GM18873 (cell line): ENCODE measurements at regions not wholly inside any gene's neighbourhood (a gene's known extent, or its start where the extent isn't known, plus 50 kb on each side); places are given as distances from the start of the nearest gene placed in this dataset.

Experiments
- ATAC-seq: cut with Tn5 transposase; IDR thresholded peaks from one replicate; pipeline ENCODE4 v1.9.1; 2021; ENCODE audit warnings: mild to moderate bottlenecking, moderate library complexity, moderate number of reproducible peaks; ENCODE audit not compliant: unreplicated experiment, low FRiP score

- no peak for ATAC-seq
These were observed 290.0 kb upstream of the MKI67 start for GRCh38 chr10:128416231-128416630.

DNA sequence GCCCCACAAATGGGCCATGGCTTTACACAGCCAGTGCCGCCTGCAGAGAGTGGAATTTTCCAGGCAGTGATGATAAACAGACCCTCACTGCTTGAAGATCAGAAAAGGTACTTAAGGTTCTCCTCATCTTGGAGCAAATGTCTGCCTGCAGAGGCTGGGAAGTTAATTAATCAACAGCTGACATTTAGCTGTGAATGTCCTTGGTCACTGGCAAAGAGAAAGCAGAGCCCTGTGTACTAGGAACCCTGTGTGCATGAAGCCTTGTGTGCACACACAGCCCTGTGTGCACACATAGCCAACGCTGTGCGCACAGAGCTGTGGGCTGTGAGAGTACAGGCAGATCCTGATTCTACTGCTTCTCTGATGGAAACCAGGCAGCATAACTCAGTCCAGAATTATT is 291.6 kb upstream of the MKI67 start:
- ATAC-seq = no peak

DNA sequence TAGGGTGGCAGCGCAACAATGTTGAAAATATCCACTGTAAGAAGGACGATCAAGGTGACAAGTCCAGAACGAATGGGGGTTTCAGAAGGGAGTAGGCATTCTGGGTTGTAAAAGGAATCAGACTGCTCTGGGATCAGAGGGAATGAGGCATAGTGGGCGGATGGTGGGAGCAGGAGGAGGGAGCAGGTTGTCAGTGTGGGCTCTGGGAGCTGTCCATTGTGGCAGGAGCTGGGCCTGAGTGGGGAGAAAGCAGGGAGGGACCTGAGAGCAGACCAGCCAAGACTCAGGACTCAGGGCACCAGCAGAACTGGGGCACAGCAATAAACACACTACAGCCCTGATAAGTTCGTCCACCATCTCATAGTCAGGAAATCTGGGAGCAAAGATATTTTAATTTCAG is 292.6 kb upstream of the MKI67 start:
- ATAC-seq = no peak

DNA sequence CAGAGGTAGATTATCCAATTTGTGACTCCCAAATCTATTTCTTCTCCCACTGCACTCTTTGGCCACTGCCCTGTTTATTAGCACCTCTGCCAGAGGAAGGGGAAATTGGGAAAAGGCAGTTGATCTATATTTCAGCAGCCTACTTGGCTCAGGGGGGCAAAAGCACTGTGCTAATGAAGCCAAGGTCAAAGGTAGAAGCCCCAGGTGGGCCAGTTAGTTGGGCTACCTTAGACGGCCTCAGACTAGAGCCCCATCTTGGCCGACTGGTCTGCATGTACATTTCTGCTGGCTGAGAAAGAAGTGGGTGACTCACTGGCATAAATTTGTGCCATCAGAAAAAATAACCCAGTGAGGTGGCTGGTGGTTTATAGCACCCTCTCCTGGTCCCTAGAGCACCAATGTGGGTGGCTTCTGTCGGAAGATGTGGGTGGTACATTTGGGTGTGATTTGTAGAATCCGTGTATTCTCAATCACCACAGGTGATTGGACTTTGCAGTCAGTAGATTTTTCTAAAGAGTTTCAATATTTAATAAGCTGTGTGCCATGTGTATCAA is 293.3 kb upstream of the MKI67 start:
- ATAC-seq = no peak

GRCh38 chr10:128420623-128421022 is 294.4 kb upstream of the MKI67 start:
- no peak for ATAC-seq

DNA sequence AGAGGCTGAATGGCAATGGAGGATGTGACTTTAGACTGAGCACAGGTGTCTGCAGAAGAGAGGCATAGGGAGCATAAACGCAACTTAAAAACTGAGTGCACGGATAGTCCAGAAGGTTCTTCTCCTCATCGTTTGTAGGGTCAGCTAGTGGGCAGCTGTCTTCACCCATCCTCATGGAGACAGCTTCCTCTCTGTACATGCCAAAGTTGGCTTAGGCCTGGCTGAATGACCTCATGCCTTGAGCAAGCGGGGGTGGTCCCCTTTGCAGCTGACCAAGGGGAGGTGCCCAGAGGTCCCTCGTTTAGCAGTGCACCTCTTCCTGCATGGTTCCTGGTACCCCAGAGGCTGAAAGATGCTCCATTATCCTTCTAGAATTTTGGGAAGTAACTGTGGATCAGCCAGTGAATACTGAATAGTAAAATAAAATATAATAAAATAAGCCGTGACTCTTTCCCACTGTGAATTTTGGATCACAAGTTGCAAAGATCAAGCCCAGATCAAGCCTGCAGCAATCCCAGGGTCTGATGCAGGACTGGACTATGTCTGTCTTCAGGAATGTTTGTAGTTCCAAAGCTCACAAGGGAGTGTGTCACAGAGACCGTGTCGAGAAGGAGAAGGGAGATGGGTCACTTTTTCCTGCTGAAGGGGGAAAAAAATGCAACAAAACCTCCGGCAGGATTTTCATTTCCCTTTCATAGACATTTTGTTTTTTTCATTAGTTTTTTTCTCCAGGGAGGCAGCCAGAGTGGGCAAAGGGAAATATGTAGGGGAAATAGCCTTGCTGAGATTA is 295.3 kb upstream of the MKI67 start:
- ATAC-seq = no peak

DNA sequence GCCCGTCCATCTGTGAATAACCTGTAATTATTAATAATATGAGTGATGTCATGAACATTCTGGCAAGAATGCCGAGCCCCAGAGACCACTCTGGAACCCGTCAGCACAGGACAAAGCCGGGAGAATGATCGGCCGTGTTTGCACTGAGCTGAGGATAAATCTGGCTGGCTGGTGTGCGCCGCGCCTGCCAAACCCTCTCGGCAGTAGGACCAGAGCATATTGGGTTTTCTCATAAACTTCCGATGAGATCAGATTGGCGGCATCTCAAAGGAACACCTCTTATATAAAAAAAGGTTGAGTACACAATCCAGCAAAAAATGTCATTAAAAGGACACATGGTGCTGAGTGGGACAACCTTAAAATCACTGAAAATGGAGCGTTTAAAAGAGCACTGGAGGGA is 296.0 kb upstream of the MKI67 start:
- no peak for ATAC-seq

DNA sequence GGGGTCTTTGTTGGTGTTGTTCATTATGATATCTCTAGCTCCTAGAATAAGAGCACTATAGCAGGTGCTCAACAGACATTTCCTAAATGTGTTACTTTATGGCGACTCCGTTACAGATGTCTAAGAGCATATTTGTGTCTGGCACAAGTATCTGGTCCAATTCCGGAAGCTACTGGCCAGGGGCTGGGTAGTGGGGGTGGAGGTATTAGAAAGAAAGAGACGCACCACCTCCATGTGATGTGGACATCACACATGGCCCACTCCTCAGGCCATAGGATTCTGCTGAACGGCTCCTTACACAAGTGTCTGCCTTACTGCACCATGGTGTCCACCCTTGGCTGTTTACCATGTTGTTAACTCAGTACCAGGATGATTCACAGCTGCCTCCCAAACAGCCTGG is 296.8 kb upstream of the MKI67 start:
- no peak for ATAC-seq

DNA sequence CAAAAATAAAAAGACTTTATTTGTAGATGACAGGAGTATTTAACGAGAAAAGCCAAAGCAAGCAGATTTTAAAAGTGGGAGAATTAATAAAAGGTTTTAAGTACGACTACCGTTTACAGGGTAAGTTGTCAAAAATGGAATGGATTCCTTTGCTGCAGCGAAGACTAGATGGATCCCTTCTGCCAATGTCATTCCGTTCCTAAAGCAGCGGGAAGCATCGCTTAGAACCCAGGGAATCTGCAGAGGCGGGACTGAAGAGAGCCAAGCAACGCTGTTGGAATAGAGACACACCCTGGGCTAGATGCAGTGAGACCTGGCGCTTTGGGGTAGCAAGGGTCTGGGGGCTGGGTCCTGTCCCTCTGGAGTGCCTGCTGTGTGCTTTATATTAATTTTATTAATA is 303.1 kb upstream of the MKI67 start:
- ATAC-seq = no peak

DNA sequence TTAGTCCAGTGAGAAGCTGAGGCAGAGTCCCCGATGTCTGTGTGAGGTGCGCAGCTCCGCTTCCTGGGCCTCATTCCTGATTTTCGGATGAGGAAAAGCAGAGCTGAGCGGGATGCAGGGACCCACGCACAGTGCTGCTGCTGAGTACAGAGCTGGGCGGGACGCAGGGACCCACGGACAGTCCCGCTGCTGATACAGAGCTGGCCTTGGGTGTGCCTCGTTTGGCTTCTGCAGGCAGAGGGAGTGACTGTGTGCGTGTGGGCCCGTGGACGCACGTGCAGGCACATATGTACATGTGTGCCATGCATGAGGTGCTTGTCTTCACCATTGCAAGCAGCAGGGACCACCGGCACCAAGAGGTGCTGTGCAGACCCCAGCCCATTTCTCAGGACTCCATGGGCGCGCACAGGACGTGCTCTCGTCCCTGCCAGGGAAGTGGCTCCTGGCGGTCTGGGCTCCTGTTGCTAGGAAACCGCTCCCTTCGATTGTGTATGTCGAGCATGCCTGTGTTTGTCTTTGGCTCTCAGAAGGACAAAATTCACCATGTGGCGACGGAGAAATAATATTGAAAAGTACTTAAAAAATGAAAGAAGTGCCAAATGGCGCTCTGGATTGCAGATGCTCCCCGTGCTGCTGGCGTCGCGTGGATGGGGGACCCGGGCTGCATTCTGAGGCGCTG is 303.8 kb upstream of the MKI67 start:
- ATAC-seq = no peak

DNA sequence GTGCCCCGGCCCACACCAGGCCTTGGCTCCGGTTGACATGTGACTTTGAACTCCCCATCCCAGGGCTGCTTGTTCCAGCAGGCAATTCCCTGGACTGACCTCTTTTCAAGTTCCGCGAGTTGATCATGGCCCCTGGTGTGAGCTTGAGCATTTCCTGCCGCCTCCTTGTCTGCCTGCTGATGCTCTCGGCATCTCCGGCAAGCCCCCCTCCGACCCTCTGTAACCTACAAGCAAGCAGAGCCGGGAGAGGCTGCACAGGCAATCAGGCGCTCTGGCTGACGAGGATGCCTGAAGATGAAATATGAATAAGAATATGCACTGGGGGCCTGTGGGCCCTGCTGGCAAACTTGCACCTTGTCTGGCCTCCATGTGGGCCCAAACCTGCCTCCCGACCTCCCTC is 304.9 kb upstream of the MKI67 start:
- no peak for ATAC-seq

GRCh38 chr10:128431506-128431905 is 305.3 kb upstream of the MKI67 start:
- no peak for ATAC-seq

DNA sequence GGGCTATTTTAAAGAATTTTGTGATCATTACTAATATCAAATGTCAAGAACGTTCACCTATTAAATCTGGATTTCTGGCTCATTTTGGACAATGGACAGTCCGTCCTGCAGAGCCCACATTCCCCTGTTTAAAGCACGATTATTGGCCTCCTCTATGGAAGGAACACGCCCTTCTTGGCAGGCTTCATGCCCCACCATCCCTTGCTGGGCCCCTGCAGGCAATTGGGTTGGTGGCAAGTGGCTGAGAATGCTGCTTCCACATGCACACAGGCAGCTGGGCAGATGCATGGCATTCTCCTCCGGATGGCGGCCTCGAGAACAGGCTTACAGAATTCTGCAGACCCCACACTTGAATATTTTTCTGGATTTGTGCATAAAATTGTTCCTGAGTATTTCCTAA is 305.8 kb upstream of the MKI67 start:
- no peak for ATAC-seq

DNA sequence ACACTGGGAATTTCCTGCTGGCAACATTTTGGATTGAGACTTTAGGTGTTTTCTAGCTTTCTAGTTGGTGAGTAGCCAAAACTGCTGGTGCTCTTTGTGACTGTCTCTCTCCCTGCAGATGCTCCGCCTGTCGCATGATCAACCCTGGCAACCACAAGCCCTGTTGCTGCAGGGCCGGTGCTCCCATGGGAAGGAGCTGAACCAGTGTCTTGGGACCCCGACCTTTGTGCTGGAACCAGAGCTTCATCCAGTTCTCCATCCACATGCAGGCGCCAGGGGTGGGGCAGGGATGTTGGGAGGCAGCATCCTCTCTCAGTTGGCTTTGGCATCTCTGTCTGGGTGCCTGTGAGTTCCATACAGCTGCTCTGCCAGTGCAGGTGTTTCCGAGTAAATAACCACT is 306.2 kb upstream of the MKI67 start:
- ATAC-seq = no peak

GRCh38 chr10:128435811-128436210 is 309.6 kb upstream of the MKI67 start:
- ATAC-seq = no peak

DNA sequence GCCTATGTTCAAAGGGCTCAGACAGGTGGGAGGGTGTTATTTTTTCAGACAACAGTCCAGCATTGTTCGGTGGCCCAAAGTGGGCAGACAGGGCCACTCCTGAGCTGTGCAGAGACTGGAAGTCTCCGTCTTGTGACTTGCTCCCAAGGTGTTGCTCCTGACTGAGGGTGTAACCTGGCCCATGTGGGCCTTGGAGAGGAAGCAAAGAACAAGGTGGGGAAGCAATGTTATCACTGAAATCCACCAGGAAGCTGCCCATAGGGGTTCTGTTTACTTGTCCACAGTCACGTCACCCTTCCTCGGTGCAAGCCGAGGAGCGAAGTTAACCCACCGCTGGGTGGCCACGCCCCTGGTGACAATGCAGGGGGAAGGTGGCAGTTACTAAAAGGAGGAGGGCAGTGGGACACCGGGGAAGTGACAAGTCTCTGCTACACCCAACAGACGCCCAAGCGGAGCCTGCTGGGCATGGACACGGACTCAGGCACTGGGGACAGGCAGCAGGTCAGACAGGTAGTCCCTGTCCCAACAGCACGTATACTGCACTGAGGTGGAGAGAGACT is 311.6 kb upstream of the MKI67 start:
- ATAC-seq = no peak

- no peak for ATAC-seq
These were observed 312.3 kb upstream of the MKI67 start for GRCh38 chr10:128438417-128439063.

DNA sequence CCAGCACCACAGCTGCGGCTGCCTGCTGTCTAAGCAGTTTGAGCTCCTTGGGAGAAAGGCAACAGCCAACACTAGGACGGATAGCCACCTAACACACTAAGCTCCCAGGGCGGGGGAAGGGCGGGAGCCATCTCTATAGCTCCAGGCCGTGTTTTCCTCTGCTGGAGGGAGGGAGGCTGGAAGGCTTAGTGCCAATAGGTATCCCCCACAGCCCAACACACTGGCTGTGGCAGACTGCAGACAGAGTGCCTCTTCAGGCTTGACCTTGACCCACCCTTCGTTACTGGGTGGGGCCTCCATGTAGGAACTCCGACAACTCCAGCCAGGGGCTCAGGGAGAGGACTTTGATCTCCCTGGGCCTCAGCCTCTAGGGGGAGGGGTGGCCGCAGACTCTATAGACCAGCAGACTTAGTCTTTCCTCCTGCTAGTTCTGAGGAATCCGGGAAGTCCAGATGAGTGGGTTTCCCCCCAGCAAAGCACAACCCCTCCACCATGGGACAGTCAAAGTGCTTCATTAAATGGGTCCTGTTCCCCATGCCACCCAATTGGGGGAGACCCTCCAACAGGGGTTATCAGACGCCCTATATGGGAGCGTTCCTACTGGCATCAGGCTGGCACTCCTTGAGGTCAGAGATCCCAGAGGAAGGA is 314.4 kb upstream of the MKI67 start:
- no peak for ATAC-seq

DNA sequence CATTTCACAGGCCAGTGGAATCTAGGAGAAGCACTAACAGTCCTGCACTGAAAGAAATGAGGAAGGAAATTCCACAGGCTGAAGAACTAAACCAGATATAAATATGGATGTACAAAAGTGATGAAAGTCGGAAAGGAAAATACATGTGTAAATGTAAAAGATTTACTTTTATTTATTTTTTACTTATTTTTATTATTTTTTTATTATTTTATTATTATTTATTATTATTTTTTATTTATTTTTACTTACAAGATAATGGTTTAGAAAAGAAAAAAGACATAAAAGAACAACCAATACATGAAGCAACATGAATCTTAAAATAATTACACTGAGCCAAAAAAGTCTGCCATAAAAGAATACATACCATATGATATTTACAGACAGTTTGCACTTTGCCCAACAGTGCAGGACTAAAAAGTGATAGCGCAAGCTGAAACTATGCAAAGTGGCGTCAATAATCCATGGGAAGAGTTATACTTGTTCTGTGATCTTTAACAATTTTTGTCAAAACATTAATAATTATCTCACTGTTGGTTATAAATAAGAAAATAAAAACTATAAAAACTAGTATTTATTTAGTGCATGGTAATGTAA is 317.8 kb upstream of the MKI67 start:
- no peak for ATAC-seq

DNA sequence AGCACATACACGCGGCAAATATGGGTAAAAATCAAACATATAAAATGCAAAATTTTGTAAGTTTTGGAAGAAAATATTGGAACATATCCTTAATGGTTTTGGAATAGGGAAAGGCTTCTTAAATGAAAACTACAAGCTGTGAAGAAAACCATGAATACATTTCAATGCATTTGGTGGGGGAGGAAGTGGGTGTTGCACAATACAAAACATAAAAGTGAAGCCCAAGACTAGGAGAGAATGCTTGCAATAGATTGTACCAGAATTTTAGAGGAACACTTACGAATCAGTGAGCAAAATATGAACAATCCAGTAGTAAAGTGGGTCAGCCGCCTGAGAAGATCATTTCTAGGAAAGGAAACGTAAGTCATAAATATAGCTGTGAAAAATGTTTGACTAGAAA is 322.6 kb upstream of the MKI67 start:
- no peak for ATAC-seq
